ENCODE measurements at regions not wholly inside any gene's neighbourhood (a gene's known extent, or its start where the extent isn't known, plus 50 kb on each side); places are given as distances from the start of the nearest gene placed in this dataset.

DNA sequence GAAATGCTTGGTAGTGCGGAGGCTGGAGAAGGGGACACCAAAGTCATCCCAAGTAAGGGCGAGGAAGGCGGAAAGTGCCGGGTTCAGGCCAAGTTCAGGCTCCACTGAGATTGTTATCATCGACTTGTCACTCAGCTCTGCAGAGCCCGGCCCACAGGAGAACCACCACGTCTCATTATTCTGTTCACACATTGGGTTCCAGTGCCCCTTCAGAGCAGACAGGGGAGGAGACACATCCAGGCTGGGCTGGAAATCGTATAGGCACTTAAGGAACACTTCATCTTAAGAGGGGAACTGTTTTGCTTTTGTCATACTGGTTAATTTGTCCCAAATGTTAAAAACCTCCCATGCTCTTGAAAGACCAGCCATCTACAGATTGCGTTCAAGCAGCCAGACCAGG, 118.3 kb upstream of the ADAMTS18 start:
- DNase-seq (ENCODE audit: low read depth in 1 of 2, low spot score in 1 of 2): no peak

DNA sequence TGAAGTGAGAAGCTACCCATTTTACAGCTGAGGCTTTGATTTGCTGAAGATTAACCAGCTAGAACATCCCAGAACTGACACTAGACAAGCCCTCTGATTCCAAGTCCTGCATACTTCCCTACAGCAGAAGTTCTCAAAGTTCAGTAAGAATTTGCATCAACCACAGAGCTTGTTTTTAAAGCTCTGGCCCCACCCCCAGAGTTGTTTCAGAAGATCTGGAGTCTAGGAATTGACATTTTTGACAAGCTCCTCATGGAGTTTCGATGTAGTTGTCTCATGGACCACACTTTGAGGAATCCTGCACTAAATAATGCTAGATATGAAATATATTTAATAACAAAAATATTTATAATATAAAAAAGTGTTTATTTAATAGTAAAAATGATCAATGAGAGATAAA, 120.3 kb upstream of the ADAMTS18 start:
- no peak for DNase-seq (ENCODE audit: low read depth in 1 of 2, low spot score in 1 of 2)

DNA sequence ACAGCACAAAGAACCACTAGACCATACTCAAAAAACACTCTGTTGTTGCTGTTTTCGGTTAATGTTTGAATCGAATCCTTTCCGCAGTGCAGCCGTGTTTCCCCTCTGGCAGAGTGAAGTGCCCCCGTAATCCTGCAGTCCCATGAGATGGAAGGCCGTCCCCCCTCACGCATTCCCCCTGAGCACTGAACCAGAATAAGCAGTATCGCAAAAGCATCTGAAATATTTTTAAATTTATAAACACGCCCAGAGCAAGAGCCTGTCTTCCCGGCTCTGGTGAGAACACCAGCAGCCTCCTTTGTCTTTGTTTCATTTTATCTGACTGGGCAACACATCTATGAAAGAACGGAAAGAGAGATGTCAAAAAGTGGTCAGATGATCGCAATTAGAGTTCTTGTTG, 121.0 kb upstream of the ADAMTS18 start:
- no peak for DNase-seq (ENCODE audit: low read depth in 1 of 2, low spot score in 1 of 2)

DNA sequence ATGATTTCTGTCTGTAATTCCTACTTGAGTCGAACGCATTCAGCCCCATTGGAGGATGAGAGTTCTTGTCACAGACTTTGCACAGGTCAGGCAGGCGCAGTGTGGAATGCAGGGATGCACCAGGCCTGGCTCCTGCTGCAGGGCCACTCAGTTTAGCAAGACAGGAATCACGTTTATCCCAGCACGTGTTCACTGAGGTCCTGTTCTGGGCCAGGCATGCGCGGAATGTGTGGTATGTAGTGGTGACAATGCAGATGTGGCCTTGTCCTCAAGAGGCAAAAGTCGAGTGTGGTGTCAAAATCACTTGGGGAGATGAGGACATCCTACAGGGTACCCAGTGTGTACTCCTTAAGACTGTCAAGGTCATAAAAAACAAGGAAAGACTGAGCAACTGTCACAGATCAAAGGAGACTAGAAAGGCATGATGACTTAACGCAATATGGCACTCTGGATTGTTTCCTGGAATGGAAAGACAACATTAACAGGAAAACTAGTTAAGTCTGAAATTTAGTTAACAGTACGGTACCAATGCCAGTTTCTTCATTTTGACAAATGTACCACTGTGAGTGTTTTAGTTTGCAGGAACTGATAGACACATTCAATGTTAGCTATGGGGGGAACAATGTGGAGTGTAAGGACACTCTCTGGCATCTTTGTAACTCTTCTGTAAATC, 121.5 kb upstream of the ADAMTS18 start:
- DNase-seq (ENCODE audit: low read depth in 1 of 2, low spot score in 1 of 2): no peak

DNA sequence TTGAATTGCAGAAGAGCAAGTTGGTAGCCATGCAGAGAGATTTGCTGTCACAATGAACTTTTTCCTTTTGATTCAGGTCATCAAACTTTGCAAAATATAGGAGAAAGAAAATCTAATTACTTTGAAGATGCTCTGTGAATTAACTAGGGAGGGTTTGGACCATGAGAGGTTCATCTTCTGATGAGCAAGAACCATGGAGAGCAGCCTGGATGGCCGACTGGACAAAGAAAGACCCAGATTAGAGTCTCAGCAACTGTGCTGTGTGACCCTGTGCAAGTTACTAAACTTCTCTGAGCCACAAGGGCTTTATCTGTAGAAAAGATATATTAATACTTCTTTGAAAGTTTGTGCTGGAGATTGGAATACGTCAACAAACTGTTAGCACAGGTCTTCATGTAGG, 122.6 kb upstream of the ADAMTS18 start:
- no peak for DNase-seq (ENCODE audit: low read depth in 1 of 2, low spot score in 1 of 2)

DNA sequence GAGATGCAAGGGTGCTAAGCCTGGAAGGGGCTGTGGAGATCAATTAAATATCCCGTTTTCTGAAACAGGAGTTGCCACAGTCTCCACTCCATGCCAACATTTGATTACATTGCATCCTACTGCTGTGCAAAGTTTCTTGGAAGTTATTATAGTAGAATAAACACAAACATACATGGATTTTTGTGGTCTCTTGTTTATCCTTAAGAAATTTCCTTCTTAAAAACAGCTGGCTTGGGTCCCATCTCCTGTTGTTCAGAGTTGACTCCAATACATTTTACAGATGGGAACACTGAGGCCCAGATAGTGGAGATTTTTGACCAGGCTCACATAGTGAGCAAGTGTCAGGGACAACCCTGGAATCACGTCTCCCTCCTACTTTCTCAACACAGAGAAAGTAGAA, 124.0 kb upstream of the ADAMTS18 start:
- no peak for DNase-seq (ENCODE audit: low read depth in 1 of 2, low spot score in 1 of 2)

DNA sequence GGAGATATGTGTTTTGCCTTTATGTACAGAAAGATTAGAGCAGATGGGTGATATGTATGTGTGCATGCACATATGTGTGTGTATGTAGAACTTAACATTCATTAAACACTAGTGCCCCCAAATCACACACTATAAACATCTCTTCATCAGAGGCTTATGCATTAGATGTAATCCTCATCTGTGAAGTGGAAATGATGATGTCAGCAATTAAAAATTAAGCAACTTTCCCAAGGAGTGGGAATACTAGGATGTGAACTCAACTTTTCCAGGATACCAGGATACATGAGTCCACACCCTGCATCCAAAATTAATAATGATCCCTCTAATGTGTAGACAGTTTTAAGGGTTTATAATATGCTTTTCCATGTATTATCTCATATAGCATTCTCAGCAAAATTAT, 127.7 kb upstream of the ADAMTS18 start:
- no peak for DNase-seq (ENCODE audit: low read depth in 1 of 2, low spot score in 1 of 2)

DNA sequence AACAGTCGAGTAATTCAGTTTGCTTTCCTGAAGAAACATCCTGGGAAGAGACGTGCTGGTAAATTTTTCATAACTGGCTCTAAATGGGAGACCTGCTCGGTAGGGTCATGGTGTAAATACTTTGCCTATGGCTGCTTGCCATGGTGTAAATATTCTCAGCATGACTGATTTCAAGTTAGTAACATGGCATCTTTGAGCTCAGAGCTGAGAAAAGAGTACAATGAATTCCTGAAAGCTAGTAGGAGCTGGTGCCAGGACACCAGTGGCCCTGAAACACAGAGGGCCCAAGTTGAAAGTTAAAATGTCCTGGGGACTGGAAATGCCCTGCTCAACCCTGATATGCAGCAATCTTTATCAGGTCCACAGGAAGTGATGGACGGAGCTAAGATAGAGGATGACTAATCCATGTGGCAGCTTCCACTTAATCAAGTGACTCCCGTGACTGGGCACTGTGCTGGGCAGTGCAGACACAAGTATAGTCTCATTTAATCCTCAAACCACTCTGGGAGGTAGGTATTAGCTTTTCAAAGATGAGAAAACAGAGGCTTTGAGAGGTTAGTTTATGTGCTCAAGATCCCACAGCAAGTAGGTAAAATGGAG, 130.1 kb upstream of the ADAMTS18 start:
- DNase-seq (ENCODE audit: low read depth in 1 of 2, low spot score in 1 of 2): no peak

DNA sequence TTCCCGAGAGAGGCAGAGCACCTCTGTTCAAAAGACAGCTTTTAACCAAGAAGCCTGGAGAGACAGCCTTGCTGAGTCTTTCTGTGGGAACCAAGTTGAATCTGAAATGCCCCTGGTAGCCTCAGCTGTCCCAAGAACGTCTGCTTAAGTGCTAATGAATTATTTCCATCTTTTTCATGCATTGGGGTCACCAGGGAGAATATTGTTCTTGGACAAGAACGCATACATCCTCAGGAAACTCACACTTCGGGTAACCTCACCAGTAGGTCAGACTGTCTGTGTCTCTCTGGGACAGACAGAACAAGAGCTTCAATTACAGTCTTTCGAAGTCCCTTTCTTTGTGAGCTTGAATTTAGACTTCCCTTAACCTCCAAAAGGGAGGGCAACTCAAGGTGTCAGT, 134.6 kb upstream of the ADAMTS18 start:
- DNase-seq (ENCODE audit: low read depth in 1 of 2, low spot score in 1 of 2): no peak

DNA sequence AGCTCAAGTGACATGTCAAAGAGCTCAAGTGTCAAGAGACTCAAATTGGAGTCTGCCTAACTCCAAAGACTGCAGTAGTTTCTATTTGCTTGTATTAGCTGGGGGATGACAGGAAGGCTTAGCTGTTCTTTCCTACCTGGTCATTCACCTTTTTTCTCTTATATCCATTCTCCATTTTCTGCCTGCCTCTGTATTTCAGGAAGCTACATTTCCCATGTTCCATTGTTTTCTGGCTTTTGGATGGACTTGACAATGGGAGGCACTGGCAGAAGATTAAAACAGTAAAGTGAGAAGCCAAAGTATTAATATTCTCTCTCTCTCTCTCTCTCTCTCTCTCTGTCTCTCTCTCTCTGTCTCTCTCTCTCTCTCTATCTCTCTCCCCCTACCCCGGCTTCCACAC, 135.7 kb upstream of the ADAMTS18 start:
- DNase-seq (ENCODE audit: low read depth in 1 of 2, low spot score in 1 of 2): no peak

DNA sequence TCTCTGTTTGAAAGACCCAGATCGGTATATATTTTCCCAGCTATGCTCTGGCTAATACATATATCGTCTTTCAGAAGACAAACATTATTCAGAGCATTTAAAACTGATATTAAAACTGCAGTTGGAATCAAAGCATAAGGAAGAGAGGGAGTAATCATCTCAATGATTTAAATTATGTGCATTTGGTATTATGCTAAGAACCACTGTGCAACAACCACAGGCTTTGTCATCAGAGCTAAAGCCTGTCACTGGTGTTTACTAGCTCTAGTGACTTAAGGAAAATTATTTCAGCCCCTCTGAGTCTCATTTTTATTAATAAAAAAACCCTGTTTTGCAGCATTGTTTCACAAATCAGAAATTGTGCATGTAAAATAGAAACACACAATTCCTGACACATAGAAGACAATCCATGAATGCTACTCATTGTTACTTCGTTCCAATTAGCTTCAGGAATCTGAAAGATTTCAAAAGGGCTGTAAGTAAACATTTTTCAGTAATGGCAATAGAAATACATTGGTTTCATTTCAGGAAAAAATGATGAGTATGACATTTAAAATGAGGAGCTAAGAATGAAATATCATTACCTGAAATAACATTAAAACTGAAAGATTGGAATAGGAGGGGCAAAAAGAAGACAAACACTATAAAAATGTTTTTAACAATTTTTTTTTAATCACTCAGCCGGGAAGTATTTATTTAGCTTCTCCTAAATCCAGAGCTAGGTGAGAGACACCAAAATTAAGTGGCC, 136.5 kb upstream of the ADAMTS18 start:
- DNase-seq (ENCODE audit: low read depth in 1 of 2, low spot score in 1 of 2): no peak

DNA sequence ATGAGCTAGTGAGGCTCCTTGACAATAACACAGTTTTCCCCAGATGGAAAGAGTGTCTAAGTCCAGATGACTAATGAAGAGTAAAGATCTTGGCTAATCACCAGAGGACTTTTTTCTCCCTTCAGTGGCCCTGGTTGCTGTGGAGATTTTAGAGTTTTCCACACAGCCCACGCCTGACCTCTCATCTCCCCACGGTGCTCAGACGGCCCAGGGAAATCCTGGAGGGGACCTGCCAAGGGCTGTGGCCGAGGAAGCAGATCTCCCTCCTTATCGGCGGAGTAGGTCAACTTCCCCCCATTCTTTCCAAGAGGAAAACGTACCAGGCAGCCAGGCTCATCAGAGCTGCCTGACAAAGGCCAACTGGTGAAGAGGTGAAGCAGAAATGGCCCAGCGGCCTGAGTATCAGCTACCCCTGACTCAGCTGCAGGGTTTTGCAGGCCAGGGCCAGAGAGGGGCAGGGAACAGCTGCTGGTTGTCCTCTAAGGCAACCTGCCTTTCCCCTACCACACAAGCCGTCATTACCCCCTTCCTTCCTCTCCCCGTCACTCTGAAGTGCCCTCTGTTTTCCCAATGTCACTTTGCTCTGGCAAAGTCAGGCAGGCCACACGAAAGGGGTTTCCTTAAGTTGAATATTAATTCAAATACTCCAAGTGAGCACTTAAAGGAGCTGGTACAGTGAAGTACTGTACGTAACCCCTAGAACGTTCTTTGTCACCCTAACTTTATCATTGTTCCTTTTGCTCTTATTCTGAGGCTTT, 140.2 kb upstream of the ADAMTS18 start:
- no peak for DNase-seq (ENCODE audit: low read depth in 1 of 2, low spot score in 1 of 2)

DNA sequence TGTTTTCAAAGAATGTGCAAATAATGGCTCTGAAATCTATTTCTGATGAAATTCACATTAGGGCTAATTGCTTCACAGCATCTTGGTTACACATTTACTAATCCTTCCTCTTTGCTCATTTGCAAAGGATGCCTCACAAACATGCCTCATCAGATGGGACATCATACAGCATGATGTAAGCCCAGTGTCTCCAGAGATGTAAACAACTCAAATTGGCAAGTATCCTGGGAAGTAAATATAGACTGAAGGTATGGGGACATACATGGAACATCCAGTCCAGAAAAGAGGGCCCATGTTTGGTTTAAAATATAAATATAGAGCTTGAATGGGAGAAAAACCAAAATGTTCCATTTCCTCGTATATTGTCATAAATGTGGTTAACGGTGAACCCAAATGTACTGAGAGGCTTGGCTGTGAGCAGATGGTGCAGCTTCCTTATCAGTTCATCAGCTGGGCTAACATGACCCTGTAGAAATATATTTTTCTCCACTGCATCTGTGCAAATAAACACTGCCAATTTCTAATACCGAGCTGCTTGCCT, 142.9 kb upstream of the NUDT7 start:
- DNase-seq (ENCODE audit: low read depth in 1 of 2, low spot score in 1 of 2): no peak

DNA sequence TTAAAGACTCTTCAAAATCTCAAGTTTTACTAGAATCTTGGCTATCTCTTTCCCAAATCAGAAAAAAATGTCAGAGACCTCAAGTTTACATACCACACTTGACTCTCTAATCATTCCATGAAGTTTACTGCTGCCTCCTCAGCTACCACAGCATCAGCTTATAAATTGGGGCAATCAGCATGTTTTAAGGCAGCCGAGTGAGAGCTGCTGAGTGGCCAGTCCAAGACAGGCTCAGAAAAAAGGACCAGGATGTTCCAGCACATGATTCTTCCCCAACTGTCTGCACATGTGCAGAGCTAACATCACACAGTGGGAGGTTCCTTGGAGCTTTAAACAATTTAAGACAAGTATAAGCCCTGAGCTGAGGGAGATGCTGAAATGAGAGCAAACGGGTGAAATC, 140.6 kb upstream of the NUDT7 start:
- no peak for DNase-seq (ENCODE audit: low read depth in 1 of 2, low spot score in 1 of 2)

DNA sequence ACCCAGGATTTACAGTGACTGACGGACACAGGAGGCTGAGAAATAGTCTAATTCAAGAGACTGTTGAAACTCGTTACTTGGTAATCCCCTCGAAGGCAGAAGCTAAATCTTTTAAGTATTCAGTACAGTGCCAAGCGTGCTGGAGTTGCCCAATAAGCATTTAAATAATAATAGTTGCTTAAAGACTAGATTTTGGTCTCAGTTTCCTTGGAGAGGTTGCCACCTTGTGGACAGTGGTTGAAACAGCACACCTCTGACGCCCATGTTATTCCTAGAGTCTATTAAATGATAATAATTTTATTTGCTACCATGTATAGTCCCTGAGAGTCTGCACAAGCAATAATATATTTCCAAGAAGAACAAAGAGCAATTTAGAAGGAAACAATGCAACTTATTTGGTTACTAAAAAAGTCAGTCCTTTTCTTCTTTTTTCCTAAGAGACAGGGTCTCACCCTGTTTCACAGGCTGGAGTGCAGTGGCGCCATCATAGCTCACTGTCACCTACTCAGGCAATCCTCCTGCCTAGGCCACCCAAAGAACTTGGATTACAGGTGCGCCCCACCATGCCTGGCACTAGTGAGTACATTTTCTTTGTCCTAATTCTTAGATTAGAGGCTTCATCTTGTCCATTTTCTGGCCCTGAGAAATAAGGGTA, 138.0 kb upstream of the NUDT7 start:
- peak; percentile 3 to 26 for DNase-seq (ENCODE audit: low read depth in 1 of 2, low spot score in 1 of 2)

DNA sequence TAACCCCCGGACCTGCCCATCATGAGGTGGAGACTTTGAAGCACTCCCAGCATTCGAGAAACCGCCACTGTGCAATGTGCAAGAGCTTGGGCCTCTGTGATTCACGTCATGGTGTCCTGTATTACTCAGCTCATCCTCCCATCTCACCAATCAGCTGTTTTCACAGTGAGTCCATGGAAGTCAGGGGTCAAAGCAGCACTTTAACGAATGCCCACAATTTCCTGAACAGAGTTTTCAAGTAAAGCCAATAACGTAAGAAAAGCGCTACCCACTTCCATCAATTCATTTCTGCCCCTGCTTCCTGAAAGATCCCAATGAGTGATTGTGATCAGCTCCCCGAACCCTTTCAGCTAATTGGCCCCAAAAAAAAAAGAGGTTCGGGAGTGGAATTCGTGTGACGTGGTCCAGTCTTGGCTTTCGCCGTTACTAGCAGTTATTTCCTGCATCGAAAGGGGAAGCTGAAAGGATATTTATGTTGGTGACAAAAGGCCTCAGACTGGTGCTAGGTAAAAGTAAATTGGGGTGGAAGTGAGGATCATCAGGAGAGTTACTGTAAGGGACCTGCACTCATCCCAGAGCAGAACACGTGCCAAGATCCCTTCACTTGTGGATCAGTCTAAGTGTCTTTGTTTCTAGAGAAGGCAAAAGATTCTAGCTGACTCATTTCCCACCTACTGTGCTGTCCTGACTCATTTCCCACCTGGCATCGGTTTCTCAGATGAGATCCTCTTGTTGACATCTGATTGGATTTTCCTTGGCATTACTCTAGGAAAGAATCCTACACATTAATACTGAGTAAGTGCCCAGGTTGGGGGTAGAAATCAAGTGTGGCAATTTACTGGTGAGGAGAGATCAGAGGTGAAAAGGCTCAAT, 136.7 kb upstream of the NUDT7 start:
- no peak for DNase-seq (ENCODE audit: low read depth in 1 of 2, low spot score in 1 of 2)

DNA sequence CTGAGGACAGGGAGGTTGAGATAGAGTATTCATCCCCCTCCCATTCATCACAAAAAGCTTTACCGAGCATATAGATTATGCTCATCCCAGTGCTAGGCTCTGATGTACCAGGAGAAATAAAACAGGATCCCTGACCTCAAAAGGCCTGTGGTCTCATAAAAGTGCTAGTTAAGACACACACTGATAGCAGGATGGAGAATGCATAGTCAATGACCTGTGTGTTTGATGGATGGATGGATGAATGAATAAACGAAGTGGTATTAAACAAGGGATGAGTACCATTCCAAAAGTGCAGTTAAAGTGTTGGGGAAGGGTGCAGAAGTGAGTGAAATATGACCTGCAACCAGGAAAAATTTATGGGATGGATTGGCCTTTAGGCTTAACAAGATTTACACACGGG, 133.9 kb upstream of the NUDT7 start:
- no peak for DNase-seq (ENCODE audit: low read depth in 1 of 2, low spot score in 1 of 2)

DNA sequence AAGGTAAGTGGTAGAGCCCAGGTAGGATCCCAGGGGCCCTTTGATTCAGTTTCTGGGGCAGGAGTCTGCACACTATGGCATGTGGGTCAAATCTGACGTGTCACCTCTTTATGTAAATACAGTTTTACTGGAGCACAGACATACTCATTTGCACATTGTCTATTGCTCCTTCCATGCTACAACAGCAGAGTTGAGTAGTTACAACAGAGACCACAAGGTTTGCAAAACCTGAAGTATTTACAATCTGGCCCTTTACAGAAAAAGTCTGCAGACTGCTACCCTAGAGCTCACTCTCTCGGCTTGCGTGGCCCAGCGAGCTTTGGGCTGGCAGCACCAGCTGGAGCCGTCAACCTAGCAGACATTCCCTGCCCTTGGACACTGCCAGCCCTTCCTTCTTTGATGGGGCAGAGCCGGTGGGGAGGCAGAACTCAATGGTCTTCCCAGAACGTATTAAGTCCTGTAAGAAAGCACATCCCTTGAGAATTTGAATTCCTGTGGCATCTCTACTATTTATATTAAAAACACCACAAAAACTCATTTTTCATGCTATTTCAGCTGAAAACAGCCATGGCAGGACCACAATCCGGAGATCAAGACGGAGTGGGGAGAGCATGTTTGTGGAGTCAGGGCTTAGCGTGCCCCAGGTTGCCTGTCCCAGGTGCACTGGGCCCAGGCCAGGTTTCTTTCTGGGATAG, 133.1 kb upstream of the NUDT7 start:
- no peak for DNase-seq (ENCODE audit: low read depth in 1 of 2, low spot score in 1 of 2)

DNA sequence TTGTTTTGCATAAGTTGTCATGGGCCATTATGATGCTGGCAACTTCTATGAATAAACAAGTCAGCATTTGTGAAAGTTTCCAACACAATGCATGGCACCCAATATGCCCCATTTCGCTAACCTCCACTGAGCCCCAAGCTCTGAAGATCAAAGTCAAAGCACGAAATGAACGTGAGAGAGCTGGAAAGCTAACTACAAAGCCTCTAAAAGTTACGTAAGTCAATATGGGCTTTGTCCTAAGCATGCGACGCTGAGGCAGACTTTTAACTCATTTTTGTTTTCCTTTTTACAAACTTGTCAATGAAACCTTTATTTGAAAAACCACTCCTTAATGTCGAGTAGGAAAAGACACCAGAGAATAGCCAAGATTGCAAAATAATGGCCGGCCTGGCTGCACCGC, 131.6 kb upstream of the NUDT7 start:
- no peak for DNase-seq (ENCODE audit: low read depth in 1 of 2, low spot score in 1 of 2)

DNA sequence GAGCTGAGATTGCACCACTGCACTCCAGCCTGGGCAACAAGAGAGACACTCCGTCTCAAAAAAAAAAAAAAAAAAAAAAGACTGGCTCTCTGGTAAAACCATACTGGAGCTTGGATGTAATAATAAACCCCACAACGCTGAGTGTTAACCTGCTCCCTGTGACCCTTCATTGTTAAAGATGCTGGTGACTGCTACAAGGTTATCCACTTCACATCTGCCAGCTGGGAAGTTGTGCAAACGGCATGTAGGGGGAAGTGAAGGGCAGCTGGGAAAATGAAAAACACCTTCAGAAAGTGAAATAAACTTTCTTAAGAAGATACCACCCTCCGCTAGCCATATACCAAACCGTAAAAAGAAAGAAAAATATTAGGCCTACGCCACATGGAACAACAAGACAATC, 131.0 kb upstream of the NUDT7 start:
- no peak for DNase-seq (ENCODE audit: low read depth in 1 of 2, low spot score in 1 of 2)
